ENCODE measurements at regions not wholly inside any gene's neighbourhood (a gene's known extent, or its start where the extent isn't known, plus 50 kb on each side); places are given as distances from the start of the nearest gene placed in this dataset.

DNA sequence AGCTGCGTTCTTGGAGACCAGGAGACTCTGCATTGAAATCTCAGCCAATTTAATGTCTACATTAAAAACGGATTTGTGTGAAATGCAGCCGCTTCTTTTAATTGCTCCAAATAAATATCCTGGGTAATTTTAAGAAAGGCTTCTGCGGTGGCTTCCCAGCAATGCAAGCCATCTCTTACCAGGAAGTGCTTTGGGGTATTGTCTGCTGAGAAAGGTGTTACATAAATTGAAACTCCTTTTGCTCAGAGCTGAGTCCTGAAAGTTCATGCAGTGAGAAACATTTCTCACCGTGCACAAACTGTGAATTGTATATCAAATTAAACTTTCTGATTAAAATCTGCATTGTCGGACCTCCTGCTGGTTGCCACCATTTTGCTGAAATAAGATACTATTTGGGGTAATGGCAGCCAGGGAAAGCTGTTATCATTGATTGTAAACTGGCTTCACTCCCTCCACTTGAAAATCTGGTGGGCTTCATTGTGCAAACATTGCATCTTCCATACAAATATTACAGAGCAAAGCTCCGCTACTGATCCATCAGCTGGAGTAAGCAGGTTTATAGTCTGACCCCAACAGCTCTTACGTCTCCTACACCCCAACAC lies 59.5 kb downstream of the ZIC5 start:
- DNase-seq (ENCODE audit: low read depth in 2 of 2): no peak

GRCh38 chr13:99911069-99911964 lies 60.2 kb downstream of the ZIC5 start:
- no peak for DNase-seq (ENCODE audit: low read depth in 2 of 2)

- DNase-seq (ENCODE audit: low read depth in 2 of 2): no peak
Measured at GRCh38 chr13:99909836-99910619, 61.5 kb downstream of the ZIC5 start.

DNA sequence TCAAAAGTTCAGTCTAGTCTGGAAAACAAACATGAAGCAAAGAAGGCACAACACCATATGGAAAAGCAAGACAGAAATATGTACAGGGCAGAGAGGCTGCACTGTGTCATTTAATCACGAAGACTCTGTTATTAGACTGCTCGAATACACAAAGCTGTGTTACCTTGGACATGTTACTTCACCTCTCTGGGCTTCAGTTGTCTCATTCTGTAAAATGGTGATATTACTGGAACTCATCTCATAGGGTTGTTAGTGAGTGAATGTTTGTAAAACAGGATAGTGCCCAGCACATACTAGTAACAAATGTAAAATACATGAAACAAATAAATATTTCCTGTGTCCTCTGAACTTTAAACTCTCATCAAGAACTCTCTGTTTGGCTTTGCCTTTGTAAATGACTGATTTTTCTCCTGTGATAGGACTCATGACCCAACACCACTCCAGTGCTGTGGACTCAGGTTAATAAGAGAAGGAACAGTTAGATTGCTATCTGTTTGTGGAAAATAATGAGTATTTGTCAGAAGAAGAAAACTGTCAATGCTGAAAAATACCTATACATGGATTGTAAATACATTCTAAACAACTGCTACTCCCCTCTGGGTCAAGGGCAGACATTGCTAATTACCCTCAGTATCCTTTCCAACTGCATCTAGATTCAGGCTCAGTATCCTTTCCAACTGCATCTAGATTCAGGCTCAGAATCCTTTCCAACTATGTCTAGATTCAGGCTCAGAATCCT lies 62.3 kb downstream of the ZIC5 start:
- DNase-seq (ENCODE audit: low read depth in 2 of 2): no peak

GRCh38 chr13:99908140-99908803 lies 63.3 kb downstream of the ZIC5 start:
- no peak for DNase-seq (ENCODE audit: low read depth in 2 of 2)

- DNase-seq (ENCODE audit: low read depth in 2 of 2): no peak
Measured at GRCh38 chr13:99907627-99908026, 63.9 kb downstream of the ZIC5 start.

- no peak for DNase-seq (ENCODE audit: low read depth in 2 of 2)
Measured at GRCh38 chr13:99907038-99907437, 64.5 kb downstream of the ZIC5 start.

- DNase-seq (ENCODE audit: low read depth in 2 of 2): no peak
Measured at GRCh38 chr13:99905814-99906213, 65.8 kb downstream of the ZIC5 start.

GRCh38 chr13:99905224-99905623 lies 66.3 kb downstream of the ZIC5 start:
- no peak for DNase-seq (ENCODE audit: low read depth in 2 of 2)

- no peak for DNase-seq (ENCODE audit: low read depth in 2 of 2)
Measured at GRCh38 chr13:99903140-99903539, 68.4 kb downstream of the ZIC5 start.

DNA sequence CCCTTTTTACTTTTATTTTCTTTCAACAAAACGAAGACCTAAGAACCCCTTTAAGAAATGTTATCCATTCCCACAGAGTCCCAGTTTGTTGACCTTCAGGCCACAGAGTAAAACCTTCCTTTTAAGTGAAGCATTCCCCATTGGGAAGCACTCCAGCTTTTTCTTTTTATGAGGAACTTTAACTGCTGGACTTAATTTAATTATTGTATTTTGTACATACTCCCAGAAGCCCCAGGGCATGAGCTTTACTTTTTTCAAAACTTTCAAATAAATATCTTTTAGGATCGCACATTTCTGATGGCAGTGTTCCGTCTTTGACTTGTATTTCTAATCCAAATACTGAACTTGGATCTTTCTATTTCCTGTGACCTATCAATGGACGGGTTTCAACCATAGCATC lies 68.9 kb downstream of the ZIC5 start:
- DNase-seq (ENCODE audit: low read depth in 2 of 2): no peak

DNA sequence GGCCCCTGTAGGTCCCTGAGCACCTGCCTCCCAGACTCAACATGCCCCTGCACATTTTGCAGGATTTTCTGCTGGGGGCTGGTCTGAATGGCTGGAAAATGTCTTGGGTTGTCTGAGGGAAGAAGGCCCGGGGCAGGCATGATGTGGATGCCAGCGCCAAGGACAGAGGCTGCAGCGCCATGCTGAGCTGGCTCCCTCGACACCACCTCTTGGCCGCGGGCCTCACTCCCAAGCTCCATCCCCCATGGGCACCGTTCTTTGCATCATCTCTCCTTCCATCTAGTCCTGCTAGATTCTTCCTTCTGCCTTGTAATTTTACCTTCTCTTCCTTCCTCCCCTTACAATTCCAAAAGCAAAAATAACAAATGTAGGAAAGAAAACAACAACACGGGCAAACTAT lies 70.6 kb downstream of the ZIC5 start:
- DNase-seq (ENCODE audit: low read depth in 2 of 2): no peak

DNA sequence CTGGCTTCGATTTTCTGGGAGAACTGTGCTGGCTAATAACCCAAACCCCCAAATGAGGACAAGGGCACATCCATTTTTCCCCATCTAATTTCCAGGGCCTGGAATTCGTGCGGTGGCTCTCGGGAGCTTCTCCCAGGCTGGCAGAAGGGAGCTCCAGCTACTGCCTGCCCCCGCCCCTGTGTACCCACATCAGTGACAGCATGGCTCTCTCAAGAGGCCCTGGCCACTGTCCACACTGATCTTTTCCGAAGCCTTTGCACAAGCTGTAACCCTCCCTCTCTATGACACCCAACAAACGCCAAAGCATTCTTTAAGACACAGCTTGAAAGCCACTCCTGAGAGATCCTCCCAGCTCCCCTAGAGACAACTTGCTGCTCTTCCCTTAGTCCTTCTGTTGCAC lies 73.1 kb downstream of the ZIC5 start:
- DNase-seq (ENCODE audit: low read depth in 2 of 2): no peak

- DNase-seq (ENCODE audit: low read depth in 2 of 2): no peak
Measured at GRCh38 chr13:99897076-99897440, 74.5 kb downstream of the ZIC5 start.

- no peak for DNase-seq (ENCODE audit: low read depth in 2 of 2)
Measured at GRCh38 chr13:99896369-99897075, 75.0 kb downstream of the ZIC5 start.

DNA sequence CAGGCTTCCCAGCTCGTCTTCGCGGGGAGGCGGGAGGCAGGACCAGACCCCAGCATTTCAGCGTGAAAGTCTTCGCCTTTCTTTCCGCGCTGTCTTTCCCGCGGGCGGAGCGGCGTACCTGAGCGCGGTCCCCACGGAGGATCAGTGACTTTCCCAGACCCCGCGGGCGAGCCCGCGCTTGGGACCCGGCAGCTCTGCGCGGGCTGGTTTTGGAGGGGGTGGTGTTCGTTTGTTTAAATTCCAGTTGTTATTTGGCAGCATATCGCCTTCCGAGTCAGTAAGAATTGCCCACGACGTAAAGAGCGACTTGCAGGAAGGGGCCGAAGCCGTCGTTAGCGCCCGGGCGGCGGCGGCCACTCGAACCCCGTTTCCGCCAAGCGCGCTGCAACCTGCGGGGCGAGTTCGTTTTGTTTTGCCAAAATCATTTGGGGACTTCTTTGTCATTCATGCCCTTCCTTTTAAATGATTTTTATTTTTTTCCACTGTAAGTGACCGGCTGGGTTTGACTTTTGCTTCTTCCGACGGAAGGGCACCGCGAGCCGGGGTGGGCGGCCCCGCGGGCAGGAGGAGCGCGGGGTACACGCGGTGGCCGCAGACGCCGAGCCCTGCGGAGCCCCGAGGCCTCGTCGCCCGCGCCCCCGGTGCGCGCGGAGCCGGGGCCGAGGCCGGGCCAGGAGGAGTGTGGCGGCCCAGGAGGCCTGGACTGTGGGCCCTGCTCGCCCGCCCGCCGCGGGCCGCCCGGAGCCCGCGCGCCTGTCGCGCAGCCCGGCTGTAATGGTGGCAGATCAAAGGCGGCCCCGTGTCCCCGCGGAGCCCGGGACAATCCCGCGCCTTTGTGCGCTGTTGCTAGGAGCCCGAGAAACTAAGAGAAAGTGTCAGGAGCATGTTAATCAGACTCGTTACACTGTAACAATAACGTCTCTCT lies 75.9 kb downstream of the ZIC5 start:
- DNase-seq (ENCODE audit: low read depth in 2 of 2): no peak

- no peak for DNase-seq (ENCODE audit: low read depth in 2 of 2)
Measured at GRCh38 chr13:99894840-99895443, 76.6 kb downstream of the ZIC5 start.

- DNase-seq (ENCODE audit: low read depth in 2 of 2): no peak
Measured at GRCh38 chr13:99894105-99894839, 77.3 kb downstream of the ZIC5 start.

GRCh38 chr13:99893567-99893966 lies 78.0 kb downstream of the ZIC5 start:
- no peak for DNase-seq (ENCODE audit: low read depth in 2 of 2)
